HG02970 (cell line): ENCODE measurements at regions not wholly inside any gene's neighbourhood (a gene's known extent, or its start where the extent isn't known, plus 50 kb on each side); places are given as distances from the start of the nearest gene placed in this dataset.

ENCODE experiments used
- ATAC-seq: cut with Tn5 transposase; IDR thresholded peaks from one replicate; pipeline ENCODE4 v1.9.1; 2021; ENCODE audit warnings: mild to moderate bottlenecking, moderate library complexity, moderate number of reproducible peaks; ENCODE audit not compliant: unreplicated experiment, low FRiP score

DNA sequence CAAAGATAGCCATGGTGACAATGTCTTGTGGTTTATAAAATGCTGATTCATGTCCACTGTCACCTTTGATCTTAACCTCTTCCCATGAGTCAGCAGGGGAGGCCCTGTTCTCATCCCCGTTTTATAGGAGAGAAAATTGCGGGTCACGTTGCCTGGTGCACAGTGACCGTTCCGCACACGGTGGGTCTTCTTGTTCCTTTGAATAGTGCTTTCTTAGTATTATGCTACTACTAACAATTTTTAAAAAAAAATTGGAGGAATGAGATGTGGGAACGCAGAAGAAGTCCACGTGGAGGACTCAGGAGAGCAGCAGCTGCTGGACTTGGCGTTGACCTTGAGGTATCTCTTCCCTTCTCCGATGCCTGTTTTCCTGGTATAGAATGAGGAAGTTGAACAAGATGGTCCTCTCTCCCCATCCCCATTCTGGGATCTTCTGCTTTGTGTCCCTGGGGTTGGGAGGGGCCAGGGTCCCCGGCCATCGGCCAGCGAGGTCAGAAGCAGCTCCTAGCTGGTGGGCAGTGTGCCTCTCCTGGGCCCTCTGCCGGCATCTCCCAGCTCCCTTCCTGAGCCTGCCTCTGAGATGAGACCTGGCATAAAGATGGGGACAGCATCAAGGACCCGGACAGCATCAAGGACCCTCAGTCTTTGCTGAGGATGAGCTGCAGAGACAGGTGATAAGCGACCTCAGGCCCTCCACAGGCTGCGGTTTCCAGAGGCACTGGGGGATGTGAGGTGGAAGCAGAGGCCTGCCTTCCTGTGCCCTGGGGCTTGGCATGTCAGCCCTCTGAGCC is 143.9 kb downstream of the C9orf50 start:
- ATAC-seq: no peak

DNA sequence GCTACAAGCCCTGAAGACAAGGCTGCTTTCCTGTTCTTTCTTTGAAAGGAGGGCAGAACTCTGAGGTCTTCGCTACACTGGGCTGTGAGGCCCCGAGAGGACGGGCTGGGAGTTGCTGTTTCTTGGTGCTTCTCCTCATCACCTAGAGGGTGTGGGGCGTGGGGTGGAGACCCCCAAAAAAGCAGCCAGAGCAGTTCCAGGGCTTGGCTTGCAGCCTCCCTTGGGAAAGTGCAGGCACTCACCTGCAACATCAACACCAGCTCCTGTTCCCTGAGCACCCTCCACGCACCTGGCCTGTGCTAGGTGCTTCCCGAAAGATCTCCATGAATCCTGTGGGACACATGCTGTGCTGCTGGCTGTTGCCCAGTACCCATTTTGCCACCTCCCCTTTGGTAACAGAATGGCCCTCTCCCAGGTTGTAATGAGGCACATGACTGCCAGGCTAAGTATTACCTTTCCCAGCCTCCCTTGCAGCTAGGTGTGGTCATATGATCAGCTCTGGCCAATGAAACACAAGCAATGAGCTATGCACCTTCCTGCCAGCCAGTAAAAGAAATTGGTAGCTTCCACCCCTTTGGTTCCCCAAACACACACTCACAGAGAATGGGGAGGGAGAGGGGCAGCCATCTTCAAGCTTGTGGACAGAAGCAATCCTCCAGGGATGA is 146.0 kb downstream of the C9orf50 start:
- ATAC-seq: no peak

DNA sequence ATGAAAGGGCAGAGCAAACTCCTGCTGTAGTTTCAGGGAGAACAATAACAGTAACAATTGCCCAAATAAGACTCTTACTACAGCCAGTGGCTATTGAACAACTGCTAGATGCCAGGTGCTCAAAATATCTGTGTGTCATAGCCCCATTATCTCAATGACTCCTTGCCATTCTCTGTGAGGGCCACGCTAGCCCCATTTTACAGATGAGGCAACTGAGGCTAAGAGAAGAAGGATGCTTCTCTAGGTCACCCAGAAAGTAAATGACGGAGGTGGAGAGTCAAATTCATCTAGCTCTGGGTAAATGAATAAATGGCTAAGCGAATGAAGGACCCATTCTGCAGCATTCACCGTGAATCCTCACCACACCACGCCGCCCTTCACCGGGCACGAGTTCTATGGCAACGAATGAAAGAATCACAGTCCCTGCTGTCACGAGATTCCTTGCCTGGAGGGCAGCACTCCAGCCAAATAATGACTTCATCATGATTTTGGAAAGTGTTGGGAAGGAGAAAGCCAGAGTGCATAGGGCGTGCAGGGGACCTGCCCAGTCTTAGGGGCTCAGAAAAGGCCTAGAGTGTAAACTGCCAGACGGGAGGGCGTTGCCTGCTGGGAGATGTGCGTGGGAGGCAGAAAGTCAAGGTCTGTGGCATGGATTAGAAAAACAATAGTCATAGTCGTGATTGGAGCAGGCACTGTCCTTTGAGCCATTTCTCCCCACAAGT is 147.2 kb downstream of the C9orf50 start:
- ATAC-seq: no peak

GRCh38 chr9:129472651-129473102 is 148.2 kb downstream of the C9orf50 start:
- ATAC-seq: no peak

DNA sequence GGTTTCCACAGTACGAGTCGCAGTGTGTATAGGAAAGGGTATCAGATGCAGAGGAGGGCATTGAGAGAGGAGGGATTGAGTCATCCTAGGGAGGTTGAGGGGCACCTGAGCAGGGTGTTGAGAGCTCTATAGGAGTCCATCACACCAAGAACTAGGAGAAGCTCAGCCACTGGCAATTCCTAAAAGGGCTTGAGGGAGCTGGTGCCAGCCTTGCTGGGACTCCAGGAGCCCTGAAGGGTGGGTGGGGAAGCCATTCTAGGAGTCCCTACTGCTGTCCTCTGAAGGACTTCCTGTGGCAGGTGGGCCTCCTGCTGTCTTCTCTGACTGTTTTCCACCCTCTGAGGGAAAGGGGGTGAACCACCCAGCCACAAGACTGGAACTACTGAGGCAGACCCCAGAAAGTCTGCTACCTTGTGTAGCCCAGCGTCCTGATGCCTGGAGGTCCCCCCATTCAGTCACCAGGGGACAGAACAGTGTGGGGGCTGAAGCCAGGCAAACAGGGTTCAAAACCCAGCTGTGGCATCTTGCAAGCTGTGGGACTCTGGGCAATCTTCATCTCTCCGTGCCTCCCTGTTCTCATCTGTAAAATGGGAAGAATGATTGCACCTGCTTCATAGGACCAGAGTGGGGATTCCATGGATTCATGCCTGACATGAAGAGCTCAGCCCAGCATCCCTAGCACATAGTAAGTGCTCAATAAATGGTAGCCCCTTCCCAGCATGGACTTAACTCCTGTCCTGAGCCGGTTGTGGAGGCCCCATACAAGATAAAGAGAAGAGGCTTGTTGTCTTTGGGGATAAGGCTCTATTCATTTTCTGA is 149.5 kb downstream of the C9orf50 start:
- no peak for ATAC-seq

DNA sequence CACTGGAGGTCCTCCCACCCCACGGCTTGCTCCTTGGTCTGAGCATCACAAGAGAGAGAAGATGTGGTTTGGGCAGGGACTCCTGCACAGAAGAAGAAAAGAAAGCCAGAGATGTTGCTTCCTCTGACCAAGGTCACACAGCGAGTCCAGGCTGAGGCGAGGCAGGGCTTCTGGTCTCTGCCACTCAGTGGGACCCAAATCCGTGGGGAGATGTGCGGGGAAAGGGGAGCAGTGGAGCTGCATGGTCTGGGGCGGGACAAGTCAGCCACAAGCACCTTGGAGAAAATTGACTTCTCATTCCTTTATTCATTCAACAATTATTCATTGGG is 150.9 kb downstream of the C9orf50 start:
- no peak for ATAC-seq

- ATAC-seq: no peak
Observed at GRCh38 chr9:129469188-129469987, 151.5 kb downstream of the C9orf50 start.

DNA sequence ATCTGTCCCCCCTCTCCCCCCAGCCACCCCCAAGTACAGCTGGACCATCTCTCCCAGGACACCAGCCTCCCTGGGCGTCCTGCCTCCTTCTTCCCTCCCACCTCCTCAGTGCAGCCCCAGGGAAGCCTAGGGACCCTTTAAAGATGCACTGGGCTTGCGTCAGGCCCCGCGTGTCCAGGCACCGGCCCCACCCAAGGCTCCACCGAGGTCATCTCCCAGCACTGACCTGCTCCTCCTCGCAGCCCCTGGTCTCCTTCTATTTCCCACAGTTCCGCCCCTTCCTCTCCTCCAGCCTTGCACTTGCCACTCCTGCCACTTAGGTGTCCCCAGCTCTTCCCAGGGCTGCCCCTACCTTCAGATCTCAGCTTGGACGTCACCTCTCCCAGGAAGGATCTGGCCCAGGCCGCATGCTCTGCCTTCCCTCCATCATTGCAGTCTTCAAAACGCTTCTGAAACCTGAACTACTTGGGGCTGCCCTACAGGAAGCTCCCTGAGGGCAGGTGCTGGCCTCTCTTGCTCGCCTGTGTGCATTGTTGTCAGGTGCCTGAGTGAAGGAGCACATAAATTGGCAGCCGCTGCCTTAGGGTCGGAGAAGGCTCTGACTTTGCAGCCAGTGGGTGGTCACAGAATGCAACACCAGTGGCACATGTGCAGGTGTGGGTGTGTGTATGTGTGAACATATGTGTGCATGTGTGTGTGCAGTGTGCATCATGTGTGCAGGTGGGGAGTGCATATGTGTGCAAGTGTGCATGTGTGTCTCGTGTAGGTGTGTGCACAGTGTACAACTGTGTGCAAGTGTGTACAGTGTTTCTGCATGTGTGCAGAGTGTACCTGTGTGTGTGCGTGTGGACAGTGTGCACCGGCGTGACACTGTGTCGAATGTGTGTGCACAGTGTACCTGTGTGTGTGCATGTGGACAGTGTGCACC is 152.9 kb downstream of the C9orf50 start:
- ATAC-seq: no peak

GRCh38 chr9:129467004-129467588 is 153.8 kb downstream of the C9orf50 start:
- ATAC-seq: no peak

DNA sequence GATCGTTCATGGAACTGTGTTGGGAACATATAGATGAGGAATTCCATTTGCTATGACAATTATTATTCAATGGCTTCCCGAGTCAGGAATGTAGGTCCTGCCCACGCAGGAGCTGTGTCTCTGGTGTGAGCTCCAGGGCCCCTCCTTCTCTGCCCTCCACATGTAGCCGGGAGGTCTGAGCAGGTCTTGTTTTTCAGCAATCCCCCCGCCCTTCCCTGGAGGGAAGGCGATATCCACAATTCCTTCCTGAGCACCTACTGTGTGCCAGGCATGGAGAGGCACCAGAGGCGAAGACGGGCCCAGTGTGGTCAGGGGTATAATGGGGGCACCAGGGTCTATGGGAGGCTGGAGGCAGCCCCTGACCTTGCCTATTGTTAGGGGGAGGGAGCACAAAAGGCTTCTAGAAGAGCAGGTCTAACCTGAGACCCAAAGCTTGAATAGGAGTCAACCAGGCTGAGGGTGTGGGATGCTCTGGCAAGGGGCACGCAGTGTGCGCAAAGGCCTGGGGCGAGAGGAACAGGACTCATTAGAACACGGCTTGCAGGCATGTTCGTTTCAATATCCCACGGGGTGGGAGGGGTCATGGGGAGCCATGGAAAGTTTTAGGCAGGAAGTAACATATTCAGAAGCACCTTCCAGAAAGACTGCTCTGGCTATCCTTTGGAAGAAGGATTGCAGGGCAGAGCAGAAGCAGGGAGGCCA is 154.9 kb downstream of the C9orf50 start:
- no peak for ATAC-seq

DNA sequence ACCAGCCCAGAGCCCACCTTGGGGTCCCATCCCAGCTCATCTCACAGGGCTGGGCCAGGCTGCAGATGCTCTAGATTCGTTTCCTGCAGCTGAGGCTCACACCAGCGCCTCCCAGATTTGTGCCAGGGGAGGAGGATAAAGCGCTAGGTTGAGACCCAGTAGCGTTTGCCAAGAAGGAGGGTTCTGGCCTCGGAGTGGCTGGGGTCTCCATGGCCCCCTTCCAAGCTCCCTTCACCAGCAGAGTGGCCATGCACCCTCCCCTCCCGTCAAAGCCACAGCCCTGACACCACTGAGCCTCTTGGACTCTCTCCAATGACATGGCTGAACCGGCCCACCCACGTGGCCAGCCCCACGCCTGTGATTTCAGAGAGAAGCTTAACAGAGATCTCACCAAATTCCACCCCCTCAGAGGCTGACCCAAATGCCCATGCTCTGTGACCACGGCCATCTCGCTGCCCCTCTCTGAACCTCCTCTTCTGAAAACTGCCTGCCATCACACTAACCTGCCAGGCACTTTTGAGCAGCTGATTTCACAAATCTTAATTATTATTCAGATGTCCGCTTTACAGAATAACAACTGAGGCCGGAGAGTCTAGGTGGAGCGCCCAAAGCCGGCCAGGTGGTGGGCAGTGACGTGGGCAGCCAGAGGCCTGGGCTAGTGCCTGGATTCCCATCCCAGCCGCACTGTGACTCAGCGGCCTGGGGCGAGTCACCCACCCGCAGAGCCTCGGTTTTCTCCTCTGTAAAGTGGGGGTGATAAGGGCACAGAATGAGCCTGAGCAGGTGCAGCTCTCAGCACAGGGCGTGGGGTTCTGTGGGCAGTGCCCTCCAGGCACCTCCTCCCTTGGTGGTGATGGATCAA is 155.7 kb downstream of the C9orf50 start:
- no peak for ATAC-seq

- ATAC-seq: no peak
Observed at GRCh38 chr9:129463994-129464393, 156.9 kb downstream of the C9orf50 start.

DNA sequence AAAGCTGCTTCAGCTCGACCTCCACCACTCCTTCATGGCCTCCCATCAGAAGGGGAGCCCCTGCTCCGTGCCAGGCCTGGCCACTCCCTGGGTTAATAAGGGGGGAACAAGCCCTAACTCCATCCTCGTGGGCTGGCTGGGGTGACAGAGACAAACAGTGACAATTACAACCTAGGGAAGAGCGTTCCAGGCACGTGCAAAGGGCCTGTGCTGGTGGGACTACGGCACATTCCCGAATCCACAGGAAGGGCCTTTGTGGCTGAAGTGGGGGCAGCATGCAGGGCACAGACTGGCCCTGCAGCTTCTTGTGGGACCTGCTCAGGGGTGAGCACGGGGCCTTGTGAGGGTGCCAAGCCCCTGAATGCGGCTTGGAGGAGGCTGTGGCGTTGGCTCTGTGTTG is 157.4 kb downstream of the C9orf50 start:
- no peak for ATAC-seq

- no peak for ATAC-seq
Observed at GRCh38 chr9:129462360-129462759, 158.5 kb downstream of the C9orf50 start.

GRCh38 chr9:129460323-129461261 is 160.3 kb downstream of the C9orf50 start:
- peak; percentile 69 for ATAC-seq
